PC-9 (cell line): ENCODE measurements at regions not wholly inside any gene's neighbourhood (a gene's known extent, or its start where the extent isn't known, plus 50 kb on each side); places are given as distances from the start of the nearest gene placed in this dataset.

ENCODE experiments used
- EZH2 ChIP-seq: fragments of 200-600 bp; sonication (generic); IDR thresholded peaks from 2 replicates; pipeline ENCODE4 v1.8.0; 2017; ENCODE audit warnings: antibody characterized with exemption, low read depth
- TF ChIP-seq, protein P1 (sequence below): fragments of 200-600 bp; sonication (generic); conservative IDR thresholded peaks from 2 replicates; pipeline ENCODE4 v1.6.1; 2017; ENCODE audit warnings: mixed run types, antibody characterized with exemption, mild to moderate bottlenecking, moderate library complexity

DNA sequence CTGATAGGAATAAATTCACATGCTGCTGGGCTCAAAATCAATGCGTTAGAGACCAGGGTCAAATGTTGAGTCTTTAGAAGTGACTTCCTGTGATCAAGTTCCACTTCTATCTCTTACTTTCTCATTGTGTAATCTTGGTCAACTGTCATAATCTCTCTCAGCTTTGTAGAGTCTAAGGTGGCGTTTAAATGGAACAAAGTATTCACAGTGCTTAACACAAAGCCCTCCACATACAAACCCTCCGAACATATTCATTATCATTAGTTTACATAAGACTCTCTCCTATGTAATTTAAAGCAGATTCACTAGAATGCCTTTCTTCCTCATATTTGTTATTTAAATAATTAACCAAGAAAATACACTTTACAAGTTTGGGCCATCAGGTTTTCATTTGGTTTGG lies 1044.1 kb downstream of the EFNB2 start:
- TF ChIP-seq, protein P1, sequence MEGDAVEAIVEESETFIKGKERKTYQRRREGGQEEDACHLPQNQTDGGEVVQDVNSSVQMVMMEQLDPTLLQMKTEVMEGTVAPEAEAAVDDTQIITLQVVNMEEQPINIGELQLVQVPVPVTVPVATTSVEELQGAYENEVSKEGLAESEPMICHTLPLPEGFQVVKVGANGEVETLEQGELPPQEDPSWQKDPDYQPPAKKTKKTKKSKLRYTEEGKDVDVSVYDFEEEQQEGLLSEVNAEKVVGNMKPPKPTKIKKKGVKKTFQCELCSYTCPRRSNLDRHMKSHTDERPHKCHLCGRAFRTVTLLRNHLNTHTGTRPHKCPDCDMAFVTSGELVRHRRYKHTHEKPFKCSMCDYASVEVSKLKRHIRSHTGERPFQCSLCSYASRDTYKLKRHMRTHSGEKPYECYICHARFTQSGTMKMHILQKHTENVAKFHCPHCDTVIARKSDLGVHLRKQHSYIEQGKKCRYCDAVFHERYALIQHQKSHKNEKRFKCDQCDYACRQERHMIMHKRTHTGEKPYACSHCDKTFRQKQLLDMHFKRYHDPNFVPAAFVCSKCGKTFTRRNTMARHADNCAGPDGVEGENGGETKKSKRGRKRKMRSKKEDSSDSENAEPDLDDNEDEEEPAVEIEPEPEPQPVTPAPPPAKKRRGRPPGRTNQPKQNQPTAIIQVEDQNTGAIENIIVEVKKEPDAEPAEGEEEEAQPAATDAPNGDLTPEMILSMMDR, result no peak
- no peak for TF ChIP-seq EZH2
